K562 (cell line): ENCODE measurements at regions not wholly inside any gene's neighbourhood (a gene's known extent, or its start where the extent isn't known, plus 50 kb on each side); places are given as distances from the start of the nearest gene placed in this dataset.

Experiments
- ATAC-seq: fragments of 200-7000 bp; cut with Tn5 transposase; 3 replicates; pipeline ENCODE4 v1.9.1; 2020; ENCODE audit warnings: moderate library complexity
- BruUV-seq: library from RNA; stranded (reverse); fragments of 400-500 nt; replicated peaks from 2 replicates; lab custom pipeline; 2021; lab: Mats Ljungman, UMichigan
- CTCF ChIA-PET: fragments of 300-600 bp; formaldehyde crosslinking; extraction: SDS; loops from one replicate; lab custom pipeline; 2021; ENCODE audit warnings: low intra/inter-chr PET ratio; lab: Yijun Ruan, JAX
- POLR2A ChIA-PET: fragments of 300-600, 350-650 bp; sonication (Branson Sonifier 250); formaldehyde crosslinking; extraction: SDS; loops from one replicate; lab custom pipeline; 2021; ENCODE audit warnings: antibody characterized with exemption, inconsistent platforms; lab: Yijun Ruan, JAX
- DNase-seq, 4 experiments: peaks; one replicate each; pipeline versions ENCODE4 v3.0.0 to v3.0.0-alpha.2; 2011 to 2018; ENCODE audit warnings: low spot score in 3 of 4, mixed read lengths in 3 of 4; ENCODE audit errors: extremely low read depth in 1 of 4
- FAIRE-seq: peaks from 2 replicates; lab custom pipeline; 2011; peaks lifted over from hg19 to GRCh38; lab: Jason Lieb, UNC
- H2AFZ ChIP-seq: 2 replicates; pipeline ENCODE4 v1.6.0; 2011; ENCODE audit warnings: low read depth, low read length, control low read depth, inconsistent platforms
- H3K27ac ChIP-seq: fragments of 200-600 bp; 3 replicates; pipeline ENCODE4 v1.8.0; 2011; ENCODE audit warnings: low read depth, mild to moderate bottlenecking, control low read depth, inconsistent platforms, low read length, moderate library complexity, mixed read lengths; ENCODE audit errors: extremely low read depth
- H3K27me3 ChIP-seq, 2 experiments: fragments of 300-600 bp in 1 of 2; 2 replicates in 1 of 2; 3 replicates in 1 of 2; pipeline versions ENCODE4 v1.6.0 to v1.8.0; 2011; ENCODE audit warnings: inconsistent platforms in 2 of 2, low read length in 2 of 2, mild to moderate bottlenecking in 1 of 2, mixed read lengths in 1 of 2, moderate library complexity in 1 of 2; ENCODE audit not compliant: control insufficient read depth in 2 of 2, insufficient read depth in 2 of 2
- H3K36me3 ChIP-seq: fragments of 300-600 bp; 3 replicates; pipeline ENCODE4 v1.8.0; 2011; ENCODE audit warnings: mild to moderate bottlenecking, low read length, inconsistent platforms; ENCODE audit not compliant: control insufficient read depth, insufficient read depth
- H3K4me1 ChIP-seq, 2 experiments: fragments of 200-600 bp in 1 of 2; replicated peaks in 1 of 2; 2 replicates in 1 of 2; 3 replicates in 1 of 2; pipeline versions ENCODE4 v1.5.1 to v1.8.0; 2011; ENCODE audit warnings: inconsistent platforms in 2 of 2, low read length in 2 of 2, mild to moderate bottlenecking in 1 of 2, mixed read lengths in 1 of 2, moderate library complexity in 1 of 2; ENCODE audit not compliant: control insufficient read depth in 2 of 2, insufficient read depth in 2 of 2
- H3K4me2 ChIP-seq: 2 replicates; pipeline ENCODE4 v1.6.1; 2011; ENCODE audit warnings: low read length, control low read depth, inconsistent platforms, mixed read lengths; ENCODE audit not compliant: insufficient read depth
- H3K4me3 ChIP-seq: fragments of 200-600 bp; sonication (generic), shearing (Covaris generic); 2 replicates; pipeline ENCODE4 v1.5.1; 2016; ENCODE audit warnings: control low read depth, inconsistent platforms
- H3K79me2 ChIP-seq: fragments of 200-600 bp; 3 replicates; pipeline ENCODE4 v1.8.0; 2011; ENCODE audit warnings: low read length, inconsistent platforms; ENCODE audit not compliant: control insufficient read depth, insufficient read depth
- H3K9ac ChIP-seq, 2 experiments: 2 replicates each; pipeline versions ENCODE4 v1.6.0 to v1.6.1; 2011; ENCODE audit warnings: low read depth in 2 of 2, low read length in 2 of 2, control low read depth in 1 of 2, inconsistent platforms in 1 of 2, mild to moderate bottlenecking in 1 of 2, mixed read lengths in 1 of 2; ENCODE audit not compliant: insufficient read depth in 1 of 2
- H3K9me1 ChIP-seq: one replicate; pipeline ENCODE4 v1.6.0; 2011; ENCODE audit warnings: inconsistent platforms, mild to moderate bottlenecking, low read length, moderate library complexity; ENCODE audit not compliant: control insufficient read depth, insufficient read depth
- H3K9me3 ChIP-seq: replicated peaks from 2 replicates; pipeline ENCODE4 v1.5.1; 2011; ENCODE audit warnings: low read depth, low read length, inconsistent platforms; ENCODE audit not compliant: control insufficient read depth, insufficient read depth
- H4K20me1 ChIP-seq: replicated peaks from 2 replicates; pipeline ENCODE4 v1.6.1; 2011; ENCODE audit warnings: low read length, inconsistent platforms, mixed read lengths; ENCODE audit not compliant: control insufficient read depth, insufficient read depth
- BRD9 ChIP-seq: fragments of 450-650 bp; IDR thresholded peaks from 2 replicates; pipeline ENCODE4 v1.6.1; 2018; ENCODE audit warnings: low read depth; ENCODE audit not compliant: partially characterized antibody
- CCAR2 ChIP-seq: fragments of 200-400 bp; formaldehyde crosslinking; IDR thresholded peaks from 2 replicates; pipeline ENCODE4 v1.6.1; 2017; ENCODE audit warnings: mild to moderate bottlenecking, low read depth, low read length
- CEBPG ChIP-seq, 3 experiments: fragments of 200-800 bp in 1 of 3; sonication (Bioruptor generic) in 1 of 3; sonication (generic) in 1 of 3; formaldehyde crosslinking in 1 of 3; IDR thresholded peaks in 2 of 3; conservative IDR thresholded peaks in 1 of 3; 2 replicates each; pipeline versions ENCODE4 v1.6.1 to v1.8.0; 2016 to 2022; ENCODE audit warnings: missing compliant biosample characterization in 2 of 3, missing genetic modification characterization in 2 of 3, mild to moderate bottlenecking in 1 of 3, missing genetic modification reagents in 1 of 3
- ELF1 ChIP-seq: fragments of 200-800 bp; sonication (Bioruptor generic); IDR thresholded peaks from 2 replicates; pipeline ENCODE4 v1.6.1; 2016; ENCODE audit warnings: missing genetic modification characterization, missing compliant biosample characterization
- FOXK2 ChIP-seq, 2 experiments: fragments of 450-650 bp; IDR thresholded peaks in 1 of 2; conservative IDR thresholded peaks in 1 of 2; 2 replicates each; pipeline ENCODE4 v1.6.1; 2016; ENCODE audit warnings: low read depth in 2 of 2, mild to moderate bottlenecking in 1 of 2
- ILK ChIP-seq: fragments of 450-650 bp; IDR thresholded peaks from 2 replicates; pipeline ENCODE4 v1.6.1; 2016; ENCODE audit warnings: missing genetic modification characterization, low read depth, mild to moderate bottlenecking, missing compliant biosample characterization, moderate library complexity, borderline replicate concordance
- MTF1 ChIP-seq: fragments of 250-450 bp; sonication (Bioruptor Pico); IDR thresholded peaks from 2 replicates; pipeline ENCODE4 v1.9.0; 2021; ENCODE audit warnings: moderate library complexity, mild to moderate bottlenecking, inconsistent platforms, borderline replicate concordance
- NFE2L1 ChIP-seq: fragments of 450-650 bp; IDR thresholded peaks from 2 replicates; pipeline ENCODE4 v1.6.1; 2016; ENCODE audit warnings: missing genetic modification characterization, low read depth, mild to moderate bottlenecking, missing compliant biosample characterization, moderate library complexity, borderline replicate concordance
- SP1 ChIP-seq: sonication (generic); formaldehyde crosslinking; IDR thresholded peaks from 2 replicates; pipeline ENCODE4 v1.8.1; 2022; ENCODE audit warnings: mild to moderate bottlenecking, missing genetic modification reagents
- STAT5B ChIP-seq: fragments of 250-450 bp; sonication (Bioruptor Pico); IDR thresholded peaks from 2 replicates; pipeline ENCODE4 v1.8.0; 2021; ENCODE audit warnings: mild to moderate bottlenecking, inconsistent platforms
- TAF1 ChIP-seq: IDR thresholded peaks from 2 replicates; pipeline ENCODE4 v1.6.1; 2011; ENCODE audit warnings: mild to moderate bottlenecking, low read length, moderate library complexity; ENCODE audit not compliant: insufficient read depth, control insufficient read depth, severe bottlenecking; ENCODE audit errors: extremely low read depth
- TBP ChIP-seq: optimal IDR thresholded peaks from 2 replicates; pipeline ENCODE3; 2011; ENCODE audit warnings: low read depth, low read length, improper control_type of control experiment
- ZBTB7A ChIP-seq: IDR thresholded peaks from 2 replicates; pipeline ENCODE4 v1.6.1; 2011; ENCODE audit warnings: low read depth, mild to moderate bottlenecking, low read length, moderate library complexity, borderline replicate concordance; ENCODE audit not compliant: control insufficient read depth
- ZNF197 ChIP-seq: fragments of 200-800 bp; sonication (Bioruptor generic); IDR thresholded peaks from 2 replicates; pipeline ENCODE4 v1.6.1; 2016; ENCODE audit warnings: low read depth, missing genetic modification characterization, missing compliant biosample characterization
- ZNF324 ChIP-seq: fragments of 250-450 bp; sonication (Bioruptor Pico); IDR thresholded peaks from 2 replicates; pipeline ENCODE4 v1.4.0; 2020; ENCODE audit warnings: mild to moderate bottlenecking
- ZNF586 ChIP-seq: fragments of 450-650 bp; formaldehyde crosslinking; conservative IDR thresholded peaks from 2 replicates; pipeline ENCODE4 v1.4.0; 2020; ENCODE audit warnings: mild to moderate bottlenecking, moderate library complexity
- ZNF830 ChIP-seq: fragments of 250-450 bp; sonication (Bioruptor Pico); IDR thresholded peaks from 2 replicates; pipeline ENCODE4 v1.5.0; 2021; ENCODE audit warnings: mild to moderate bottlenecking
- WGBS: fragments of 100-300 bp; shearing (Covaris generic); methylation state at CpG from one replicate; pipeline ENCODE4 v1.1.6; 2016; ENCODE audit warnings: low coverage, mixed read lengths; ENCODE audit not compliant: insufficient coverage; ENCODE audit errors: missing lambda C conversion rate; 5-methylcytosine and 5-hydroxymethylcytosine counted together
- in situ Hi-C: fragments of 300-500 bp; cut with MboI; formaldehyde crosslinking; loops from 4 replicates; pipeline ENCODE4 v1.15.0; 2018; ENCODE audit warnings: inconsistent platforms, mixed read lengths
- intact Hi-C: fragments of 100-400 bp; cut with micrococcal nuclease; formaldehyde crosslinking; loops from 2 replicates; pipeline ENCODE4 v1.14.2; 2022

- no peaks in the 10 kb centered on the region for H3K9me3 ChIP-seq
- no peak overlapping the region for H3K9ac ChIP-seq
- H3K4me1 ChIP-seq = no peaks in the 10 kb centered on the region
- H4K20me1 ChIP-seq = no peaks in the 10 kb centered on the region
- ATAC-seq = no peak
- intact Hi-C loops (no loop called here), in situ Hi-C loops (no loop called here)
- H3K27me3 ChIP-seq = no peaks in the 10 kb centered on the region
- no peaks in the 10 kb centered on the region for H3K79me2 ChIP-seq
- FAIRE-seq = no peak
- no peak overlapping the region for H3K27ac ChIP-seq
- H3K9me1 ChIP-seq = no peaks in the 10 kb centered on the region
- H3K36me3 ChIP-seq = no peaks in the 10 kb centered on the region
- DNase-seq = no peak
- no peak overlapping the region for H3K4me2 ChIP-seq
- POLR2A ChIA-PET = no interaction called here
- whole genome bisulfite sequencing = 0% methylated on average over 3 of the region's 13 CpGs
- no TSS peak for BruUV-seq
- H3K4me3 ChIP-seq = no peak overlapping the region
- TF ChIP-seq CEBPG (CRISPR knock-in tag; IDR thresholded peaks at IDR 0.05) = no peak
- TF ChIP-seq CEBPG (tag; conservative IDR thresholded peaks at IDR 0.05 in 1 of 2, IDR thresholded peaks at IDR 0.05 in 1 of 2) = no peak
- TF ChIP-seq TBP = no peak
- TF ChIP-seq ELF1 (tag) = no peak
- TF ChIP-seq NFE2L1 (tag) = no peak
- TF ChIP-seq ZNF324 = no peak
- TF ChIP-seq ZNF197 (CRISPR knock-in tag) = no peak
- TF ChIP-seq FOXK2 (conservative IDR thresholded peaks at IDR 0.05 in 1 of 2, IDR thresholded peaks at IDR 0.05 in 1 of 2; ENCODE audit: low read depth in 2 of 2) = no peak
- TF ChIP-seq ZNF830 (CRISPR knock-in tag) = no peak
- TF ChIP-seq ILK (tag) = no peak
- TF ChIP-seq CCAR2 = no peak
- TF ChIP-seq TAF1 = no peak
- TF ChIP-seq ZNF586 (CRISPR knock-in tag) = no peak
- TF ChIP-seq MTF1 (CRISPR knock-in tag) = no peak
- no peak for TF ChIP-seq ZBTB7A
- TF ChIP-seq STAT5B (CRISPR knock-in tag) = no peak
- no peak for TF ChIP-seq BRD9
- TF ChIP-seq SP1 (CRISPR knock-in tag) = no peak
- no peak overlapping the region for H2AFZ ChIP-seq
- CTCF ChIA-PET = no interaction called here
Observed at GRCh38 chr13:54775501-54776191, 1747.0 kb downstream of the OLFM4 start.
